NT2/D1 (cell line): ENCODE measurements at regions not wholly inside any gene's neighbourhood (a gene's known extent, or its start where the extent isn't known, plus 50 kb on each side); places are given as distances from the start of the nearest gene placed in this dataset.

ENCODE experiments used
- YY1 ChIP-seq: IDR thresholded peaks from 2 replicates; pipeline ENCODE4 v1.6.1; 2011; ENCODE audit not compliant: insufficient read length, insufficient read depth
- ZNF274 ChIP-seq: IDR thresholded peaks from 2 replicates; pipeline ENCODE4 v1.6.1; 2011; ENCODE audit warnings: mild to moderate bottlenecking, low read depth, low read length

- no peak for TF ChIP-seq YY1
- TF ChIP-seq ZNF274 = no peak
Measured at GRCh38 chr1:50278961-50279360, 144.3 kb downstream of the DMRTA2 start.
